Activated naive CD8-positive, alpha-beta T cell treated with anti-CD3 and anti-CD28 coated beads, Interleukin-2, amount 50 U/mL, for 24 hours (primary cell): ENCODE measurements at regions not wholly inside any gene's neighbourhood (a gene's known extent, or its start where the extent isn't known, plus 50 kb on each side); places are given as distances from the start of the nearest gene placed in this dataset.
"Not testable (repeated sequence)": the region's sequence is repeated elsewhere in the genome, so short reads cannot be mapped to it uniquely, and the experiment has no call there.

Experiments used
- ATAC-seq: fragments of 150-1000 bp; cut with Tn5 transposase; one replicate; pipeline ENCODE4 v1.10.0; 2021
- DNase-seq: peaks from one replicate; pipeline ENCODE4 v3.0.0; 2021
- H3K27ac Mint-ChIP-seq: one replicate; pipeline ENCODE4 v1.8.0; 2021; ENCODE audit warnings: mild to moderate bottlenecking, mixed read lengths
- H3K27me3 Mint-ChIP-seq: one replicate; pipeline ENCODE4 v1.8.0; 2021; ENCODE audit warnings: mixed read lengths
- H3K36me3 Mint-ChIP-seq: one replicate; pipeline ENCODE4 v1.8.0; 2021; ENCODE audit warnings: low read depth, mixed read lengths
- H3K4me1 Mint-ChIP-seq: one replicate; pipeline ENCODE4 v1.8.0; 2021; ENCODE audit warnings: mixed read lengths
- H3K4me3 Mint-ChIP-seq: one replicate; pipeline ENCODE4 v1.8.0; 2021; ENCODE audit warnings: mild to moderate bottlenecking, moderate library complexity, mixed read lengths
- H3K9me3 Mint-ChIP-seq: one replicate; pipeline ENCODE4 v1.8.0; 2021; ENCODE audit warnings: mixed read lengths

DNA sequence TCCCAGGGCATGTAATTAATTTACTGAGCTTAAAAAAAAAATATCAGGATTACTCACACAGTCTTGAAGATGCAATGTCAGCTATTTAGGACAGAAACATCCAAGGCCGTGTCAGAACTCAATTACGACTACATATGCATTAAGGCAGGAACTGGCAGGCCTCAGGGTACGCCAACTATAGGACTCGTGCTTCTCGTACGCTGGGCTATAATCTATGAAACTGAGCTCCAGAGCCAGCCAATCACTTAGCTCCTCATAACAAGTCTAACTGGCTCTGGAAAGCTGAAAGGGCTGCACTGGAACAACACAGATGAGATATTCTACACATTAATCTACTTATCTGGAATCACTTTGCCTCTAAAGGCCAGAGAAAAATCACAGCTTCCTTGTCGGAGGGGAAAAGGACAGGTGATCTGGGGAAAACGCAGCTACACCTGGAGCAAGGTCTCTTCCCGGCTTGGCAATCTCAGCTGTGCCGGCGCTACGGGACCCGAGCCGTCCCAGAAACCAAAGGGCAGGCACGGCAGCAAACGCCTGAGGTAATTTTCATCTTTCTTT is 212.0 kb downstream of the DEPDC1B start:
- DNase-seq, result no peak
- Mint-ChIP-seq H3K9me3 (no peaks in the 10 kb centered on the region), H3K36me3 (no peaks in the 10 kb centered on the region), H3K27me3 (no peaks in the 10 kb centered on the region), H3K4me3 (no peak overlapping the region), H3K4me1 (no peaks in the 10 kb centered on the region), H3K27ac (no peak overlapping the region)
- ATAC-seq, result no peak

DNA sequence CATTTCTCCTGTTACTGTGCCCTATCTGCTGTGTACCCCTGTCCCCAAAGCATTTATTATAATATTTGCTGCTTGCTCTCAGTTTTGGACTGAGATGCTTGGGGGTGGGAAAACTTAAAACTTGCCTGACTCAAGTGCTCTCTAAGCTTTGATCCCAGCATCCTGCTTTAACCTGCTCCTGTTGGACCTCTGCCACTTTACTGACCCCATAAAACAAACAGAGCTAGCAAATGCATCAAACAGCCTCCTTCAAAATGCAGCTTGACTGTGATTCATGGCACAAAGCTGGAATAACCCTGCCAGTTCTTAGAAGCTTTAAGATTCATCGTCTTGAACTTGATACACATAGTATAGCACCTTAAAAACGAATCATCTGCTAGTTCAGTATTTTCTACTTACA is 212.5 kb downstream of the DEPDC1B start:
- Mint-ChIP-seq H3K36me3 (no peaks in the 10 kb centered on the region), H3K4me1 (no peaks in the 10 kb centered on the region), H3K9me3 (no peaks in the 10 kb centered on the region), H3K27ac (no peak overlapping the region), H3K4me3 (no peak overlapping the region), H3K27me3 (no peaks in the 10 kb centered on the region)
- no peak for ATAC-seq
- no peak for DNase-seq

DNA sequence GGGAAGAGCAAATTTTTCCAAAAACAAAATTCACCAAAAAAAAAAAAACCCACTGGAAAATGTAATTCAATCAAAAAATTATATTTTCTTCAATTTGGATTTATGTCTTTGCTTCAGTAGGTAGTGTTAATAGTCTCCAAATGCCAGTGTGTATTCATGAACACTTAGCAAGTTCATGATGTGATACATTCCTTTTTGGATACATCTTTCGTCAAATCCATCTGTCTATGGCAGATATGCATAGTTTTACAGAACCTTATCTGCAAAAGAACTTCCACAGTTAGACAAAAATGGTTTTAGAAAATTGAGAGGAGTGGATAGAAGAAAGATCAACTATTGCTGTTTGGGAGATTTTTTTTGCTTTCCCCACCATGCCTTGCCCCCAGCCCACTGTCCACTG is 214.6 kb downstream of the DEPDC1B start:
- H3K4me3 Mint-ChIP-seq, result no peak overlapping the region
- DNase-seq (no peak), ATAC-seq (no peak)
- no peak overlapping the region for H3K27ac Mint-ChIP-seq
- H3K36me3 Mint-ChIP-seq, result no peaks in the 10 kb centered on the region
- H3K4me1 Mint-ChIP-seq, result no peaks in the 10 kb centered on the region
- H3K27me3 Mint-ChIP-seq, result no peaks in the 10 kb centered on the region
- no peaks in the 10 kb centered on the region for H3K9me3 Mint-ChIP-seq

DNA sequence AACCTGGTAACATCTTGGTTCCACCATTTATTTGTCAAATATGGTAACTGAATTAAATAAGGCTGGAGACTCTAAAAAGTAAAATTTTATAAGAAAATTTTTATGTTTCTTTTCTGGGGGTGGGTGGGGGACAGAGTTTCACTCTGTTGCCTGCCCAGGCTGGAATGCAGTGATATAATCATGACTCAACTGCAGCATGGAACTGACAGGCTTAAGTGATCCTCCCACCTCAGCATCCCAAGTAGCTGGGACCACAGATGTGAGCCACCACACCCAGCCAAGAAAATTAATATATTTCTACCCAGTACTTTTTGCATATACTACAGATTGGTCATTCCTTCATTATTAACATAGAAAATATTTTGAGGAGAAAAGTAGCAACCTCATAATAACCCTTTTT is 216.9 kb downstream of the DEPDC1B start:
- Mint-ChIP-seq H3K9me3 (no peaks in the 10 kb centered on the region), H3K36me3 (no peaks in the 10 kb centered on the region), H3K4me1 (no peaks in the 10 kb centered on the region), H3K27me3 (no peaks in the 10 kb centered on the region), H3K27ac (no peak overlapping the region), H3K4me3 (no peak overlapping the region)
- ATAC-seq, result no peak
- no peak for DNase-seq

DNA sequence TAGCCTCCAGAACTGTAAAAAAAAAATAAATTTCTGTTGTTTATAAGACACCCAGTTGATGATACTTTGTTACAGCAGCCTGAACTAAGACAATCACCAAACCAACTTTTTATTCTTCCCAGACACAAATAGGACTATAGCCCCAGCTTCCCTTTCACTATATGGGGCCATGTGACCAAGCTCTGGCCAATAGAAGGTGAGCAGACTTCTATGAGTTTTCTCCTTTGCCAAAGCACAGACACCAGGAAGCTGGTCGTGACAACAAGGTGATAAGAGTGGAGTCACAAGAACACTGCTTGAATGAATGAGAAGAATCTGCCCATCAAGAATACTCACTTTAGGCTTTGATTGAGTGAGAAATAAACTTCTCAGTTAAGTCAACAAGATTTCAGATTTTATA is 217.7 kb downstream of the DEPDC1B start:
- Mint-ChIP-seq H3K4me1 (no peaks in the 10 kb centered on the region), H3K4me3 (no peak overlapping the region), H3K27ac (no peak overlapping the region), H3K9me3 (peaks cover 4% of the 10 kb centered on the region), H3K36me3 (no peaks in the 10 kb centered on the region), H3K27me3 (no peaks in the 10 kb centered on the region)
- no peak for DNase-seq
- no peak for ATAC-seq

DNA sequence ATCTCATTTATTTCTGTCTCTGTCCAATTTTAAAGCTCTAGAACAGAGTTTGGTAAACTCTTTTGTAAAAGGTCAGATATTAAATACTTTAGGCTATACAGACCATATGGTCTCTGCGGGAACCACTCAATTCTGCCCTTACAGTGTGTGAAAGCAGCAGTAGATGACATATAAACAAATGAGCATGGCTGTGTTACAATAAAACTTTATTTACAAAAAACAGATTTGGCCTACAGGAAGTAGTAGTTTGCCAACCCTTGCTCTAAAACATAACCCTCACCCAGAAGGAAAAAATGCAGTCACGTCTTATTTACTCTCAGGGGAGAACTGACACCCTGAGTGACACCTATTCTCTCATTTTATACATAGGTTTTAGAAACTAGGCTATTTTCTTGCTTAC is 220.4 kb downstream of the DEPDC1B start:
- no peaks in the 10 kb centered on the region for H3K4me1 Mint-ChIP-seq
- peaks cover 4% of the 10 kb centered on the region for H3K9me3 Mint-ChIP-seq
- DNase-seq (no peak), ATAC-seq (no peak)
- no peak overlapping the region for H3K4me3 Mint-ChIP-seq
- H3K27me3 Mint-ChIP-seq, result no peaks in the 10 kb centered on the region
- no peaks in the 10 kb centered on the region for H3K36me3 Mint-ChIP-seq
- no peak overlapping the region for H3K27ac Mint-ChIP-seq

DNA sequence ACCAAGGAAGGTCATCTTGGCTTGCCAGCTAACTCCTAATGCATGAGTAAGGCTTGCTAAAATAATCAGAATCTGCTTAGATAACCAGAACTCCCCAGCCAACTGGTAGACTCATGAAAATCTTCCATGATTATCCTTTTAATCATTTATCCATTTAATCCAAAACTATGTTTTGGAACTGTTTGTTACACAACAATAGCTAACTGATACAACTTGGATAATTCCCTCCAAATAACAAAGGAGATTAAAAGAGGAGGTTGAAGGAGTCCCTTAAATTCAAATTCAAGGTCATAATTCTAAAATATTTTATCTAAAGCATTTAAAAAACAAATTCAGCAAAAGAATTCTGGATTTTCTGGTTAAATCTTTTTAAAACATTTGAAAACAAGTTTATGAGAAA is 222.1 kb downstream of the DEPDC1B start:
- no peak overlapping the region for H3K27ac Mint-ChIP-seq
- H3K9me3 Mint-ChIP-seq, result peaks cover 4% of the 10 kb centered on the region
- no peak overlapping the region for H3K4me3 Mint-ChIP-seq
- ATAC-seq, result no peak
- H3K4me1 Mint-ChIP-seq, result no peaks in the 10 kb centered on the region
- no peaks in the 10 kb centered on the region for H3K36me3 Mint-ChIP-seq
- no peak for DNase-seq
- H3K27me3 Mint-ChIP-seq, result no peaks in the 10 kb centered on the region

DNA sequence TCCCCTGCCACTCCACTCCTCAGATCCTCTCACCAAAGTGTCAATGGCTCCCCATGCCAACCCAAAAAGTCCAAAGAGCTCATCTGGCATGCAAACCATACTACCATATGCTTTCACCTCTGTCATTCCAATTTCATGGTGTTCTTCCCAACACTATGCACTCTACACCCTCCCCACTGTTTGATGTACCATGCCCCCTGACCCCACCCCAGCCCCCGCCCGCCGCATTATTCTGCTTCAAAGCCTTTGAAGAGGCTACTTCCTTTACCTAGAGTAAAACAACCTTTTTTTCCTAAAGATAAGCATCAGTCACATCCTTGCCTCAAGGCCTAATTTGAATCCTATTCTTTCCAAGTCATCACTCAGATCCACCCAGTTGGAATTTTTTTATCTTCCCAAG is 226.3 kb downstream of the DEPDC1B start:
- DNase-seq (no peak), ATAC-seq (no peak)
- H3K27me3 Mint-ChIP-seq, result no peaks in the 10 kb centered on the region
- H3K4me3 Mint-ChIP-seq, result no peak overlapping the region
- no peaks in the 10 kb centered on the region for H3K4me1 Mint-ChIP-seq
- peaks cover 14% of the 10 kb centered on the region for H3K9me3 Mint-ChIP-seq
- no peak overlapping the region for H3K27ac Mint-ChIP-seq
- no peaks in the 10 kb centered on the region for H3K36me3 Mint-ChIP-seq

DNA sequence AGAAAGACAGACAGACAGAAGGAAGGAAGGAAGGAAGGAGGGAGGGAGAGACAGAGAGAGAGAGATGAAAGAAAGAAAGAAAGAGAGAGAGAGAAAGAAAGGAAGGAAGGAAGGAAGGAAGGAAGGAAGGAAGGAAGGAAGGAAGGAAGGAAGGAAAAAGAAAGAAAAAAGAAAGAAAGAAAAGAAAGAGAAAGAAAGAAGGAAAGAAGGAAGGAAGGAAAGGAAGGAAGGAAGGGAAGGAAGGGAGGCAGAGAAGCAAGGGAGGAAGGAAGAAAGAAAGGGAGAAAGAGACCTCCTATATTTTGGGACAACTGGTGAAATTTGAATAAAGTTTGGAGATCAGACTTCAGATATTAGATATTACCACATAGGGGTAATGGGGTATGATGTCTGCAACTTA is 226.9 kb downstream of the DEPDC1B start:
- ATAC-seq, H3K36me3 Mint-ChIP-seq, H3K4me1 Mint-ChIP-seq, H3K4me3 Mint-ChIP-seq, H3K27ac Mint-ChIP-seq, H3K27me3 Mint-ChIP-seq, DNase-seq: not testable (repeated sequence)
- H3K9me3 Mint-ChIP-seq, result peaks cover 14% of the 10 kb centered on the region

DNA sequence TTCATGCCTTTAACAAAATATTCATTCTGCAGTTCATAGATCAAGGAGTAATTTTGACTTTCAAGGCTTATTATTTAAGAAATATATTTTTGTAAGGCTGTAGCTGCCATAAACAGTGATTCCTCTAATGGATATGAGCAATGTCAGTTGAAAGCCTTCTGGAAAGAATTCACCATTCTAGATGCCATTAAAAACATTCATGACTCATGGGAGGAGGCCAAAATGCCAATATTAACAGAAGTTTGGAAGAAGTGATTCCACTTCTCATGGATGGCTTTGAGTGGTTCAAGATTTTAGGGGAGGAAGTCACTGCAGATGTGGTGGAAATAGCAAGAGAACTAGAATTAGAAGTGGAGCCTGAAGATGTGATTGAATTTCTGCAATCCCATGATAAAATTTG is 229.1 kb downstream of the DEPDC1B start:
- Mint-ChIP-seq H3K36me3 (no peaks in the 10 kb centered on the region), H3K4me1 (no peaks in the 10 kb centered on the region), H3K9me3 (peaks cover 10% of the 10 kb centered on the region), H3K4me3 (no peak overlapping the region), H3K27ac (no peak overlapping the region), H3K27me3 (no peaks in the 10 kb centered on the region)
- no peak for ATAC-seq
- no peak for DNase-seq

DNA sequence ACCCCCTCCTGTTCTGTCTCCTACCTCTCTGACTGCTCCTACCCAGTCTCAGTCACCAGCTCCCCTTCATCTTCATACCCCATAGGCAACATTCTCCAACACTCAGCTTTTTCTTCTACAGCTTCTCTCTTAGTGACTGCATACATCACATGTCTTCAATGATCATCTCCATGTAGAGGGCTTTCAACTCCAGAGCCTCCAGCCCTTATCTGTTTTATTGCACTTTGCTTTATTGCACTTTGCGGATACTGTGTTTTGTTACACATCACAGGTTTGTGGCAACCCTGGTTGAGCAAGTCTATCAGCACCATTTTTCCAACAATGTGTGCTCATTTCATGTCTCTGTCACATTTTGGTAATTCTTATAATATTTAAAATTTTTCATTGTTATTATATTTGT is 230.7 kb downstream of the DEPDC1B start:
- Mint-ChIP-seq H3K36me3 (no peaks in the 10 kb centered on the region), H3K27me3 (no peaks in the 10 kb centered on the region), H3K9me3 (peaks cover 10% of the 10 kb centered on the region), H3K27ac (no peak overlapping the region), H3K4me3 (no peak overlapping the region), H3K4me1 (no peaks in the 10 kb centered on the region)
- ATAC-seq (no peak), DNase-seq (no peak)

DNA sequence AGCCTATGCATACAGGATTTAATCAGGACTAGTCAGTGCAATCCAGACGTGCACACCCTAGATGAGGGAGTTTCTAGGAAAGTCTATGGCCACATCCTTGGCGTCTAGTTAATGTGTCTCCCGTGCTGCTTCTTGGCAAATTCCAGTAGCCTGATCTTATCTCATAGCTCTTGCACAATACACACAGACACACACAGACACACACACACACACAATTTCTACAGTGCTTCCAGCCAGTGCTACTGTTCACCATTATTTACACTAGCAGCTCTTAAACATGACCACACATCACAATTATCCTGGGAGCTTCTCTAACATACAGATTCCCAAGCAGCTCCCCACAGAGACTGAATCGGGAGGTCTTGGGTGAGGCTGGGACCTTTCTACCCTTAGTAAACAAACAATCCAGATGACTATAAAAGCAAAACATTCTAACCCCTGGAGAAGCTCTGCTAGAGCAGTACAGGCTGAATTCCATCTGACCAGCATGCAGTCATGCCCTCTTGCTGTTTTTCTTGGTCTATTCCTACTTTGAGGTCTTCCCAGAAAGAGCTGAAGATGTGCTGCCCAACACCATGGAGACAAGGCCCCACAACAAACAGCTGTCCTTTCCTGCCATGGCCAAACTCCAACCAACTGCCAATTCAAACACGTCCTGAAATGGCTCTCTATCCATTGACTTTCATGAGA is 236.6 kb downstream of the DEPDC1B start:
- no peak overlapping the region for H3K4me3 Mint-ChIP-seq
- H3K27me3 Mint-ChIP-seq, result no peaks in the 10 kb centered on the region
- ATAC-seq (no peak), DNase-seq (no peak)
- no peaks in the 10 kb centered on the region for H3K4me1 Mint-ChIP-seq
- no peak overlapping the region for H3K27ac Mint-ChIP-seq
- H3K36me3 Mint-ChIP-seq, result no peaks in the 10 kb centered on the region
- H3K9me3 Mint-ChIP-seq, result peaks cover 4% of the 10 kb centered on the region

DNA sequence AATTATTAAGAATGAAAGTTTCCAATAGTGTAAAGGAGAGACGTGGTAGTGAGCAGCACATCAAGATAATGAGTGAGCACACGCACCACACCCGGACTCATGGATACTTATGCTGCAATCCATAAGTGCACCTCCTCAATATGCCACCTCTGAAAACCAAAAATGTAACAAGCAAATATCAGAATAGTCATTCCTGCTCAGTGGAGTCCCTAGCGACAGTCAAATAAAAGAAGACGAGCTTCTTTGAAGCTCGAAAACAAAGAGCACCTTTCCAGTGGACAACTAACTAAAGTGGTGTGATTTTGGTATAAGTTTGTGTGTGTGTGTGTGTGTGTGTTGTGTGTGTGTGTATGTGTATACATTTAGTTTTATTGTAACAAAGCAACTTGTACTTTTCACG is 241.3 kb downstream of the DEPDC1B start:
- Mint-ChIP-seq H3K4me1 (no peaks in the 10 kb centered on the region), H3K27ac (no peak overlapping the region), H3K9me3 (peaks cover 4% of the 10 kb centered on the region), H3K4me3 (no peak overlapping the region), H3K36me3 (no peaks in the 10 kb centered on the region), H3K27me3 (no peaks in the 10 kb centered on the region)
- no peak for DNase-seq
- no peak for ATAC-seq

DNA sequence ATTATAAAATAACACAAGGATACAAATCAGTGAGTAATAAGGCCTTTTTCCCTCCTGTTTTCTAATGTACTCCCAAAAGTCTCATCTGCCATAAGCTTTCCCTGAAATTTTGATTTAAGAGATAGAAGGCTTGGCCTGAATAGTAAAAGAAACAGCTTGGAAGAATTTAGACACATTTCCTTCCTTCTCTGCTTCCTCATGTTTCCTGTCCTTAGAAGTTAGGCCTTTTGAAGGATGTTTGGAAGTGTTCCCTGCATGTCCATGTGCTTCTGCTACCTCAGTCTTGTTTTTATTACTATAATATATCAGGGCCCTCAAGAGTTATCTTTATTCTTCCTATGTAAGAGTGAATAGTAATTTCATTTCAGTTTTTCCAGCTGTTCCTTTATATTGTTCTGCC is 242.7 kb downstream of the DEPDC1B start:
- DNase-seq (no peak), ATAC-seq (no peak)
- Mint-ChIP-seq H3K36me3 (no peaks in the 10 kb centered on the region), H3K4me3 (no peak overlapping the region), H3K9me3 (peaks cover 4% of the 10 kb centered on the region), H3K4me1 (no peaks in the 10 kb centered on the region), H3K27me3 (no peaks in the 10 kb centered on the region), H3K27ac (no peak overlapping the region)

DNA sequence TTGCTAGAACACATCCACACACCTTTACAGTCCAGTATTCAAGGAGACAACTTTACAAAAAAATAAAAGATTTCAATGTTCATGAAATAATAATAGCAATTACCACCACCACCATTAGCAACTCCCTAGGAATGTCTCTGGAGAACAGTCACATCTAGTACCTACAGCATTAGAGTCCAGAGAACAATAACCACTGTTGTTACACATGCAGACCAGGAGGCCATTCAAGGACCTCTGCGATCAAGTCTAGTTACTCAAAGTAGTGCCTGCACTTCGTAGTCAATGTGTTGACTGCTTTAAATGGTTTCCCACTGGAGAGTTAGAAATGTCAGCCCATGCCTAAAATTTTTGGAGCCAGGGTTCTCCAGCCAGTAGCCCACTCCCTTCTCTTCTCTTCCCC is 244.4 kb downstream of the DEPDC1B start:
- H3K27ac Mint-ChIP-seq, result no peak overlapping the region
- no peaks in the 10 kb centered on the region for H3K36me3 Mint-ChIP-seq
- no peaks in the 10 kb centered on the region for H3K27me3 Mint-ChIP-seq
- no peak overlapping the region for H3K4me3 Mint-ChIP-seq
- H3K9me3 Mint-ChIP-seq, result peaks cover 4% of the 10 kb centered on the region
- DNase-seq (no peak), ATAC-seq (no peak)
- no peaks in the 10 kb centered on the region for H3K4me1 Mint-ChIP-seq

DNA sequence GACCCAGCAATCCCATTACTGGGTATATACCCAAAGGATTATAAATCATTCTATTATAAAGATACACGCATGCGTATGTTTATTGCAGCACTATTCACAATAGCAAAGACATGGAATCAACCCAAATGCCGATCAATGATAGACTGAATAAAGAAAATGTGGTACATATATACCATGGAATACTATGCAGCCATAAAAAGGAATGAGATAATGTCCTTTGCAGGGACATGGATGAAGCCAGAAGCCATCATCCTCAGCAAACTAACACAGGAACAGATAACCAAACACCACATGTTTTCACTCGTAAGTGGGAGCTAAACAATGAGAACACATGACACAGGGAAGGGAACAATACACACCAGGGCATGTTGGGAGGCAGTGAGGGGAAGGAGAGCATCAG is 245.7 kb downstream of the DEPDC1B start:
- not testable (repeated sequence) for H3K9me3 Mint-ChIP-seq, DNase-seq, ATAC-seq, H3K36me3 Mint-ChIP-seq, H3K27me3 Mint-ChIP-seq, H3K4me3 Mint-ChIP-seq, H3K4me1 Mint-ChIP-seq, H3K27ac Mint-ChIP-seq
